Uterus (tissue), 2 donors: ENCODE measurements at regions not wholly inside any gene's neighbourhood (a gene's known extent, or its start where the extent isn't known, plus 50 kb on each side); places are given as distances from the start of the nearest gene placed in this dataset.

Experiments used
- CTCF ChIP-seq, 4 experiments: fragments of 200-600 bp in 2 of 4; fragments of 450-650 bp in 2 of 4; sonication (generic) in 2 of 4; IDR thresholded peaks; one replicate each; pipeline ENCODE4 v1.5.1; 2016 to 2019; ENCODE audit warnings: antibody characterized with exemption in 4 of 4, mild to moderate bottlenecking in 2 of 4, moderate library complexity in 1 of 4
- POLR2A ChIP-seq, 2 donors: fragments of 450-650 bp; IDR thresholded peaks; one replicate each; pipeline ENCODE4 v1.6.1; 2016; ENCODE audit warnings: antibody characterized with exemption in 2 of 2, mild to moderate bottlenecking in 1 of 2, moderate library complexity in 1 of 2

GRCh38 chr3:63142681-63143080, 135.4 kb upstream of the SYNPR start:
- TF ChIP-seq CTCF (IDR thresholded peaks at IDR 0.05): no peak
- no peak for TF ChIP-seq POLR2A (IDR thresholded peaks at IDR 0.05)
